Stimulated activated CD4-positive, alpha-beta T cell treated with anti-CD3 and anti-CD28 coated beads, Interleukin-4, amount 100 ng/mL, for 48 hours (primary cell): ENCODE measurements at regions not wholly inside any gene's neighbourhood (a gene's known extent, or its start where the extent isn't known, plus 50 kb on each side); places are given as distances from the start of the nearest gene placed in this dataset.
"Not testable (repeated sequence)": the region's sequence is repeated elsewhere in the genome, so short reads cannot be mapped to it uniquely, and the experiment has no call there.

Experiments
- DNase-seq, 2 donors: peaks; one replicate each; pipeline ENCODE4 v3.0.0-alpha.2; 2020; ENCODE audit warnings: low read depth in 2 of 2

DNA sequence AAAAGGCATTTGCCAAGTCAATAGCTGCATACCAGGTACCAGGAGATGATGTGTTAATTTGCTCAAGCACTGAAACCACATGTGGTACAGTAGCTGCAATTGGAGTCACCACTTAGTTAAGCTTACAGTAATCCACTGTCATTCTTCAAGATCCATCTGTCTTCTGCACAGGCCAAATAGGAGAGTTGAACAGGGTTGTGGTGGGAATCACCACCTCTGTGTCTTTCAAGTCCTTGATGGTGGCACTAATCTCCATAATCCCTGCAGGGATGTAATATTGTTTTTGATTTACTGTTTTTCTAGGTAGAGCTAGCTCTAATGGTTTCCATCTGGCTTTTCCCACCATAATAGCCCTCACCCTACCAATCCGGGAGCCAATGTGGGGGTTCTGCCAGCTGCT is 91.9 kb downstream of the FCRL5 start:
- DNase-seq, result no peak

DNA sequence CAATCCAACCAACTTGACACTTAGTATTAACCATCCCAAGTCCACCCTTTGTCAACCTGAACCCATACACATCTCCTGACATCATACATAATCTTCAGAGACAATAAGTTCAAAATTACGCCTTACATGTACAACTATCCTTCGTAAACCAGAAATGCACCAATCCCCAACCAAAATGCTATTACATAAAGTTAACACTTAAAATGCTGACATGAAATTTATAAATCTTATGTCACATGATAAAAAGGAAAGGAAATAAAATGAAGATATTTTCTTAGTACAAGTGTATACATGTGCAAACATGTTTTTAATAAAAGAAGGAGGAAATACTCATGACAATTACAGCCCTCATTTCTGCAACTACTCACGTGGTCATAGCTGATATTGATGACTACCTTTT is 95.0 kb downstream of the FCRL5 start:
- DNase-seq, result no peak

DNA sequence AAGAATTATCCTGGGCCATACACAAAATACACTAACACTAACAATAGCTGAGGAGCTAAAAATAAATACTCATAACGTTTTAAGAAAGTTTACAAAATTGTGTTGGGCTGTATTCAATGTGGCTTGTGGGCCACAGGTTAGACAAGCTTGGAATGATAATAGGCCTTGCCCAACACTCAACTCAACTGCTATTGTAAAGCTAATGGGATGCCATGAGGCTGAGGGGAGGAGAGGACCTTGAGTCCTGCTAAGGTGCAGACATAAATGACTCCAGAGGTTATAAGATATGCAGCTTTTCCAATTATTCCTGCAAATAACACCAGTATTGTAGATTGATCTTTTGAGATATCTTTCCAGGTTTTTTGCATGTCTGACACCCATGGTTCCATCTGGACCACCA is 97.0 kb downstream of the FCRL5 start:
- no peak for DNase-seq

DNA sequence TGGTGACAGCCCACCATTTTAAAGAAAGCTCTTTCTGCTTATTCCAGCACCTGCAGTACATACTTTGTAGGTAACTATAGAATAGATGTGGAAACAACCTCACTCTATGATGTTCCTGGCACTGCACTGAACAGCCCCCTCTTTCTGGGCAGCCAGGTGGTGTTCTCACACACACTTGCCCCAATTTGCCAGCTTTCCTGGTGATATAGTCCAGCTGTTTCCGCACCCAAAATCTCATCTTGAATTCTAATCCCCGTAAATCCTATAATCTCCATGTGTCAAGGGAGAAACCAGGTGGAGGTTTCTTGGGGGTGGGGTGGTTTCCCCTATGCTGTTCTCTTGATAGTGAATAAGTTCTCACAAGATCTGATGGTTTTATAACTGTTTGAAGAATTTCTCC is 102.2 kb downstream of the FCRL5 start:
- no peak for DNase-seq

DNA sequence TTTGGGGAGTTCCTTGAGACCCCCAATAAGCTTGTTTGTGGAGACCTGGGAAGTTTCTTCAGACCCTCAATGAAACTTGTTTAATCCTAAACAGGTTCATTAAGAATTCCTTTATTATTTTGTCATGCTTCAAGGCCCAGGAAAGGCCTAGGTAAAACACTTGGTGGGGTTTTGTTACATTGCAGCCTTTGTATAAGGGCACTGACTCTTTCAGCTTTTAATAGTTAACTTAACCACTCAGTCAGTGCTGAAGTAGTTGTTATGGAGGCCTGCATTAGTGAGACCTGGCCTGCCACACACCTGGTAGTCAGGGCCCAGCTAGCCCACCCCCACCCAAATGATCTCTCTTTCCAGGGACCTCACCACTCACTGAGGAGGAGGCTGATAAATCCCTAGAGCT is 103.7 kb downstream of the FCRL5 start:
- DNase-seq, result no peak

DNA sequence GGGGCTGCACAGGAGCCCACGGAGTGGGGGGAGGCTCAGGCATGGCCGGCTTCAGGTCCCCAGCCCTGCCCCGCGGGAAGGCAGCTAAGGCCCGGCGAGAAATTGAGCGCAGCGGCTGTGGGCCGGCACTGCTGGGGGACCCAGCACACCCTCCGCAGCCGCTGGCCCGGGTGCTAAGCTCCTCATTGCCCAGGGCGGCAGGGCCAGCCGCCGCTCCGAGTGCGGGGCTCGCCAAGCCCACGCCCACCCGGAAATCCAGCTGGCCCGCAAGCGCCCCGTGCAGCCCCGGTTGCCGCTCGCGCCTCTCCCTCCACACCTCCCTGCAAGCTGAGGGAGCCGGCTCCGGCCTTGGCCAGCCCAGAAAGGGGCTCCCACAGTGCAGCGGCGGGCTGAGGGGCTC is 106.0 kb downstream of the FCRL5 start:
- DNase-seq, result not testable (repeated sequence)

DNA sequence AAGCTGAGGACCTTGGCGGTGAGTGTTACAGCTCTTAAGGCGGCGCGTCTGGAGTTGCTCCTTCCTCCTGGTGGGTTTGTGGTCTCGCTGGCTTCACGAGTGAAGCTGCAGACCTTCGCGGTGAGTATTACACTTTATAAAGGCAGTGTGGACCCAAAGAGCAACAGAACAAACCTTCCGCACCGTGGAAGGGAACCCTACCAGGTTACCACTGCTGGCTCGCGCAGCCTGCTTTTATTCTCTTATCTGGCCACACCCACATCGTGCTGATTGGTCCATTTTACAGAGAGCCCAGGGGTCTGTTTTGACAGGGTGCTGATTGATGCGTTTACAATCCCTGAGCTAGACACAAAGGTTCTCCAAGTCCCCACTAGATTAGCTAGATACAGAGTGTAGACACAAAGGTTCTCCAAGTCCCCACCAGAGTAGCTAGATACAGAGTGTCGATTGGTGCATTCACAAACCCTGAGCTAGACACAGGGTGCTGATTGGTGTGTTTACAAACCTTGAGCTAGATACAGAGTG is 106.6 kb downstream of the FCRL5 start:
- DNase-seq, result not testable (repeated sequence)

DNA sequence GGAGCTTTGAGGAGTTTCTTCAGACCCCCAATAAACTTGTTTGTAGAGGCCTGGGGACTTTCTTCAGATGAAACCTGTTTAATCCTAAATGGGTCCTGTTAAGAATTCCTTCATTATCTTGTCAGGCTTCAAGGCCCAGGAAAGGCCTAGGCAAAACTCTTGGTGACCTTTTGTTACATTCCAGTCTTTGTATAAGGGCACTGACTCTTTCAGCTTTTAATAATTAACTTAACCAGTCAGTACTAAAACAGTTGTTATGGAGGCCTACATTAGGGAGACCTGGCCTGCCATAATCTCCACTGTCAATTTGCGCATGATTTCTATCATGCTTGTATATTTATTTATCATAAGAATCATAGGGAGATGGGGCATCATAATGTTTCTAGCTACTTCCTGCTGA is 110.2 kb downstream of the FCRL5 start:
- DNase-seq, result no peak

DNA sequence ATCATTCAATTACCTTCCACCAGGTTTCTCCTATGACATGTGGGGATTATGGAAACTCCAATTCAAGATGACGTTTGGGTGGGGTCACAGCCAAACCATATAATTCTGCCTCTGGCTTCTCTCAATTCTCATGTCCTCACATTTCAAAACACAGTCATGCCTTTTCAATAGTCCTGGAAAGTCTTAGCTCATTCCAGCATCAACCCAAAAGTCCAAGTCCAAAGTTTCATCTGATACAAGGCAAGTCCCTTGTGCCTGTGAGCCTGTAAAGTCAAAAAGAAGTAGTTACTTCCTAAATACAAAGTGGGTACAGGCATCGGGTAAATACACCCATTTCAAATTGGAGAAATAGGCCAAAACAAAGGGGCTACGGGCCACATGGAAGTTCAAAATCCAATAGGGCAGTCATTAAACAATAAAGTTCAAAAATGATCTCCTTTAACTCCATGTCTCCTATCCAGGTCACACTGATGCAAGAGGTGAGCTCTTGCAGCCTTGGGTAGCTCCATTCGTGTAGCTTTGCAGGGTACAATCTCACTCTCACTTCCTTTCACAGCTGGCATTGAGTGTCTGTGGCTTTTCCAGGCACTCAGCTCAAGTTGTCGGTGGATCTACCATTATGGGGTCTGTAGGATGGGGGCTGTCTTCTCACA is 112.9 kb downstream of the FCRL5 start:
- no peak for DNase-seq

DNA sequence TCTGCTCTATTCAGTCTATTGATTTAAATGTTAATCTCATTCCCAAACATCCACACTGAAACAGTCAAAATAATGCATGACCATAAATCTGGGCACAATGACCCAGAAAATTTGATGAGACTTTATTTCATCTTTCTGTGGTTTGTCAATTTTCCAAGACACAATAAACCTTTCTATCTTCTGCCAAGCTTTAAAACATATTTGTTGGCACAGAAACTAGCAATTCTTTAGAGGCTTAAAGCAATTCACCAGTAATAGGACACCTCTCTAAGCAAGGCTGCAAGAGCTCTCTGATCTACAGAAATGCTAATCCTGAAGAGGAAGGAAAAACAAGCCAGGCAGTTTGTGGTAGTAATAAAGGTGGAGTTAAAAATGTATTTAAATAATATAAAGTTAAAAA is 113.7 kb downstream of the FCRL5 start:
- DNase-seq, result no peak

DNA sequence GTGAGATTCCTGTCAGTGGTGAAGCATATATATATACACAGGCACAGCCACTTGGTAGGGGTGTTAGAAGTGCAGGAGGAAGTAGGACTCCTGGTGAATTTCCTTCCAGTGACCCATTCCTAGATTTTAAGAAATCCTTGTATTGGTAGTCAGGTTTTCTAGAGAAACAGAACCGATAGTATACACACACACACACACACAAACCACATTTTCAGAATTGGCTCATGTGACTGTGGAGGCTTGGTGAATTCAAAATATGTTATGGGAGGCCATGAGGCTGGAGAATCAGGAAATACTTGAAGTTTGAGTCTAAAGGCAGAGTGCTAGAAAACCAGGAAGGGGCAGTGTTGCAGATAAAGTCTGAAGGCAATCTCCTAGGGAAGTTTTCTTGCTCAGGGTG is 114.2 kb downstream of the FCRL5 start:
- no peak for DNase-seq

DNA sequence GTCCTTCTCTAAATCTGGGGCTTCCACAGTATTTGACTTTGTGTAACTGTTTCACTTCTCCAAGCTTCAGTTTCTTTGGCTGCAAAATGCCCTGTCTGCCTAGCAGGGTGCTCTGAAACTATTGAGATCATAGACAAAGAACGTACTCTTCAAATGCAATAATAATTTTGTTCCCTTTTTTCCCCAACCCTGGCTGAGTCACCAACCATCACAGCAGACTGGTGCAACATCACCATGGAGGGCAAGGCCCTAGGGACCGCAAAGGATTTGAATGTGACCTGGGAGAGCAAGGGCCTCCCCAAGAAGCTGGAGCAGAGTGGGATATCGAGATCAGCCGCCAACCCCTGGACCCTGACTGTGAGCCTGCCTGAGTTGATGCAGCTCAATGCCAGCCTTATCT is 115.0 kb downstream of the FCRL5 start:
- DNase-seq, result no peak

DNA sequence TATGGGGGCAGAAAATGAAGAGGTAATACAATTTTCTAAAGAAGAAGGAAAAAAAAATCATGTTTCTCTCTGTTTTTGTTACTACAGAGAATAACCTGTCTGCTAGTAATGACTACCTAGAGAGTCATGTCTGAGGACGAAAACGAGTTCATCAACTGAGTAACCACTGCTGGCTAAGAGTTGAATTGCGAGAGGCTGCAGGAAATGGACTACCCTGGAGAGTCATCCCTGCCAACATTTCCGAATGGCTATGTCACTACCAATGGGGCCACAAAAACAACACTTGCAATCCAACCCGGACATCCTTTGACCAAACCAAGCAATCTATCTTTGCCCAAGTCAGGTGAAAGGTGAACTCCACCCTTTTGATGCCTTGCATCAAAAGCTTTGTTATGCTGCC is 120.6 kb downstream of the FCRL5 start:
- no peak for DNase-seq

DNA sequence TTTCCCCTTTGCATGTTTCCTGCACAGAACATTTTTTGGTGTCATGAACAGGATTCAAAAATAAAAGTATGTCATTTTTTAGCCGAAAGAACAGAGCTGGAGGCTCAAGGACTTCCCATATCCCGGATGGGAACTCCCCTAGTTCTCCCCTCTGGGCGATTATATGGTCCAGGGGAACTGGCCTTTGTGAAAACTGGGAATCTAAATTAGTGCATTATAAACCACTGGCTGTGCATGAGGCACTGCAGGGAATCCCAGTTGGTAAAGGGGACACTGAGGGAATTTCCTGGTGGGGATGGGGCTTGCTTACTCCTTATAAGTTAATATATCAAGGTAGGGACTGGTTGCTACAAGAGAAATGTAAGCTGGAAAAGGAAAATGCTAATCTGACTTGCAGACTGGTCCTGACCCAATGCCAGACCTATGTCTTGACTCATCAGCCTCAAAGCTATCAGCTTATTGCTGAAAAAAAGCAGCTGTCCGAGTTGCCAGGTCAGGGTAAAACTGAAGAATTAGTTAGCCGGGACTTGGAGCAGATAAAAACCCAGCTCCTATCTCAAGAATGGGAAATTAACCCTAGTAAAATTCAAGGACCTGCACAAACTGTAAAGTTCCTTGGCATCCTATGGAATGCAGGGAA is 122.6 kb downstream of the FCRL5 start:
- no peak for DNase-seq

DNA sequence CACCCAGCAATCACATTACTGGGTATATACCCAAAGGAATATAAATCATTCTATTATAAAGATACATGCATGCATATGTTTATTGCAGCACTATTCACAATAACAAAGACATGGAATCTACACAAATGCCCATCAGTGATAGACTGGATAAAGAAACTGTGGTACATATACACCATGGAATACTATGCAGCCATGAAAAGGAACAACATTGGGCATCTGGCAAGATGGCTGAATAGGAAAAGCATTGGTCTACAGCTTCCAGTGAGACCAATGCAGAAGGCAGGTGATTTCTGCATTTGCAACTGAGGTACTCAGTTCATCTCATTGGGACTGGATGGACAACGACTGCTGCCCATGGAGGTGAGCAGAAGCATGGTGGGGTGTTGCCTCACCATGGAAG is 128.6 kb downstream of the FCRL5 start:
- not testable (repeated sequence) for DNase-seq

DNA sequence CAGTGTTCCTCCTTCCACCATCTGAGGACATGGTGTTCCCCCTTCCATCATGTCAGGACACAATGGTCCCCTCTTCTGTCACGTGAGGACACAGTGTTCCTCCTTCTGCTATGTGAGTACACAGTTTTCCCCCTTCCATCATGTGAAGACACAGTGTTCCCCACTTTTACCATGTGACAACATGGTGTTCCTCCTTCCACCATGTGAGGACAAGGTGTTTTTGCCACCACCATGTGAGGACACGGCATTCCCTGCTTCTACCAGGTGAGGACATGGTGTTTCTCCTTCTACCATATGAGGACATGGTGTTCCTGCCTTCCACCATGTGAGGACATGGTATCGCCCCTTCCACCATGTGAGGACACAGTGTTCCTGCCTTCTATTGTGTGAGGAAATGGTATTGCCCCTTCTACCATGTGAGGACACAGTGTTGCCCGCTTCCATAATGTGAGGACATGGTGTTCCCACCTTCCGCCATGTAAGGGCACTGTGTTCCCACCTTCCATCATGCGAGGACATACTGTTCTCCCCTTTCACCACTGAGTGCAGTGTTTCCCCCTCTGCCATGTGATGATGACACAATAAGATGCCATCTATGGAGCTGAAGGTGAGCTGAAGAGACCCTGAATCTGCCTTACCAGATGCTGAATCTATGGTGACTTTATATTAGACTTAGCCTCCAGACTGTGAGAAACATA is 132.3 kb downstream of the FCRL5 start:
- no peak for DNase-seq

DNA sequence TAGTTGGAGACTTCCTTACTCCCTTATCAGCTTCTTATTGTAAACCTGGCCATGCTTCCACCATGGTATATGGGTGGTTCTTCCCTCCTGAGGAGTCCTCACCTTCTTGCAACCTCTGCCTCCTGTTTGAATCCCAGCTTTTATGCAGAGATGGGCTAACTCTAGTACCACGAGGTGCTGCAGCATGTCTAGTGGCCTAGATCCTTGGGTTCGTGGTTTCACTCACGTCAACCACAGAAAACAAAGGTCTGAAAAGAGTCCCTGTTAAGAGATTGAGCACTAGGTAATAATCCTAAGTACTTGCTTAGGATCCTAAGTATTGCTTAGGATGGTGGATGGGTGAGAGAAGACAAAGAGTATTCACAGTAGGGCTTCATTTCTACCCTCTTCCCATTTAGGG is 133.7 kb downstream of the FCRL5 start:
- DNase-seq, result no peak

DNA sequence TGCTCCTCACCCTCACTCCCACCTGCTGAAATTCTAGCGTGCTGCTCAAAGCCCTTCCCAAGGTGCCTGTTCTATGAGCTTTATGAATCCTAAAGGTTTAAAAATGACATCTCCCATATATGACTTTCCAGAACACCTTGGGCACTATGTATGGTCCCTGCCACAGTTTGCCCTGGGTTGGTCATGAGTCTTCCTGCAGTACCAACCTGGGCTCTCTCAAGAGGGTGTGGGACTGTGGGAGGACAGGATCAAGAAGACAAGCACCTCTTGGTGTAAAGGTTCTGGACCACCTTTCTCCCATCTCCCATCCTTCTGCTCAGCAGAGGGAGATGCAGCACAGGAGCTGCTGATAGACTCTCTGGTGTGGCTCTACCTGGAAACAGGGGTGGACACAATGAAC is 134.1 kb downstream of the FCRL5 start:
- no peak for DNase-seq

DNA sequence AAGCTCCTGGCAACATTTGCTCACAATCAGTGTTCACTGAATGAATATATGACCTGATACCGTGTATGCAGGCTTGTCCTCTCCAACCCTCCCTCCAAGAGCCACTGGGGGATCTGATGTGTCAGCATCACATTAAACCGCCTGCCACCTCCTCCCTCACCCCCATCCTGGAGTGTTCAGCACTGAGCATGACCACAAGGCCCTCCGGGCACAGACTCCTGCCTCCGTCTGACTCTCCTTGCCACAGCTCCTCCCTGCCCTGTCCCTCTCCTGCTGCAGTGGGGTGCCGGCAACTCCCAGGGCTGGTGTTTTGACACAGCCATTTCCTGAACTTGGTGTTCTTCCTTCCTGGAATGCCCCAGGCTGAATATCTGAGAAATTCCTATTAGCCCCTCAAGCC is 136.7 kb downstream of the FCRL5 start:
- DNase-seq, result no peak

DNA sequence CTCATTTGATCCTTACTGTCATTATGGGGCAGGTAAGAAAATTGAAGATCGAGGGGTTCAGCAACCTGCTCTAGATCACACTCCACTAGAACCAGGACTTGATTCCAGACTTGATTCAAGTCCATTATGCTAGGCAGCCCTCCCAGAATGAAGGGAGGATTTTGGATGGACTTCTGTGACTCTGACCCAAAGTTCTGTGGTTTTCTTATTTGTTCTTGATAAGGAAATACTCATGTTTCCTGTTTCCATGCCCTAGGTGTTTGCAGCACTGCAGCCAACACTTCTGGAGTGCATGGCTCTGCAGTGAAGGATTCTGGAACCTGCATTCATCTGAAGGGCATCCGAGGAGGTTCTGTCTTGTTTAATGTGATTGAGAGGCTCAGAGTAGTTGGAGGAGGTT is 140.0 kb downstream of the FCRL5 start:
- no peak for DNase-seq

DNA sequence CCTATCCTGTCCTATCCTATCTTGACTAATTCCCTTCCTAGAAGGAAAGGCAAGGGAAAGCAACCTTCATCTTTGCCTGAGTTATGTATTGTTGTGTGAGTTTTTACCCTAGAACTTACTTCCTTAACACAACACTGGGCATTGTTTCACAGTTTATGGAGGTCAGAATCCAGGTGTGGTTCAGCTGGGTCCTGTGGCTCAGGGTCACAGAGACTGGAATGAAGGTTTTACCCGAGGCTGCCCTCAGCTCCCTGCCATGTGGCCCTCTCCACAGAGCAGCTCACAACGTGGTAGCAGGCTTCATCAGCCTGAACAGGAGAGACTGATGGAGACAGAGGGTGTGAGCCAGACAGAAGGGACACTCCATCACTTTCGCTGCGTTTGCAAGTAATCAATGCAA is 140.5 kb downstream of the FCRL5 start:
- DNase-seq, result no peak

DNA sequence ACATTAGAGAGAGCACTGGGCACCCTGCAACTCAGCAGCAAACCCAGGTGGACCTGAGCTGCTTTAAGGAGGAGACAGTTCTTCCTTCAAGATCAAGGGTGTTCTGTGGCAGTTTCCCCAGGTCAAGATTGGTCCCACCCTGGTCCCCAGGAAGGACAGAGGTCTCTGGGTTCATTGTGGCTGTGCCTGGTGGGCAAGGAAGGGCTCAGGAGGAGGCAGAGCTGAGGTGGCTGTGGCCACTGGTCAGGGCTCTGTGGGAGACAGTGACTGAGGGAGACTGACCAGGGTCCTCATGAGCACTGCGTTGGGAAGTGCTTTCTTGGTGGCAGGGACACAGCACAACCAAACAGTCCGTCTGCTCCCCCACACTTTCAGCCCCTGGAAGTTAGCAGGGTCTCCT is 141.3 kb downstream of the FCRL5 start:
- DNase-seq, result no peak

DNA sequence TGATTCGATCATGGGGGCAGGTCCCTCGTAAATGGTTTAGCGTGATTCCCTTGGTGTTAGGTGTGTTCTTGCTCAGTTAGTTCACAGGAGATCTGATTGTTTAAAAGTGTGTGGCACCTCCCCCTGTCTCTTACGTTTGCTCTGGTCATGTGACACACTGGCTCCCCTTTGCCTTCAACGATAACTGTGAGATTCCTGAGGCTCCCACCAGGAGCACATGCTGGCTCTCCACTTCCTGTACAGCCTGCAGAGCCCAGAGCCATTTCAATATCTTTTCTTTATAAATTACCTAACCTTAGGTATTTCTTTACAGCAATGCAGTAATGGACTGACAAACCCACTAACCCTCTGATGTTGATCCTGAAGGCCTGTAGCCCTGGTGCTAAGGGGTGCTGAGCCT is 141.9 kb downstream of the FCRL5 start:
- no peak for DNase-seq
